GM18505 (cell line): ENCODE measurements at regions not wholly inside any gene's neighbourhood (a gene's known extent, or its start where the extent isn't known, plus 50 kb on each side); places are given as distances from the start of the nearest gene placed in this dataset.

Experiments
- ATAC-seq: cut with Tn5 transposase; IDR thresholded peaks from one replicate; pipeline ENCODE4 v1.9.1; 2021; ENCODE audit not compliant: unreplicated experiment
- POLR2A ChIP-seq: IDR thresholded peaks from 4 replicates; pipeline ENCODE4 v1.6.1; 2011; ENCODE audit warnings: borderline replicate concordance; ENCODE audit not compliant: insufficient read depth, insufficient read length; ENCODE audit errors: extremely low read depth

DNA sequence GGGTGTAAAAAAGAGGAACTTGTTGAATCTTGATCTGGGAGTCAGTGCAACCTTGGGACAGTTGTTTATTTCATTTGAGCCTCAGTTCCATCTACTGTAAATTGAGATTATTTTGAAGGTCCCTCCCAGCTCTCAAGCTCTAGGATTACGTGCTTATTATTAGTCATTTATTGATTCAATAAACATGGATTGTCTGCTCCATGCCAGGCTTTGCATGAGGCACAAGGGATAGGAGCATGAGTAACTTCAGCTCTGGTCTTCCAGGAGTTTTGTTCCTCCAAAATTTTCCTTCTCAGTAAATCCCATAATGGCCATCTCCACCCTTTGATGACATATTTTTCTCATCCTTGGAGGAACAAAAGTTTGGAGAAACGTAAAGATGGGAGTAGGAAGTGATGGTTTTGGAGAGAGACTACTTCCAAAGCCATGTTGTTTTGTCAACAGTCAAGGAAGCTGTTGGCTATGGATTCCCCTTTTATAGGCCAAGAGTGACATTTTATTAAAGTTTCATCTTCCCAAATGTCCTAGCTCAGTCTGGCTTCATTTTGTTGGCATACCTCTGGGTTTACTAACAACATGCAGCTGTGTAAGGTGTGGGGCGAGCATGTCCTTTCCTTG, 244.6 kb downstream of the DMRT2 start:
- TF ChIP-seq POLR2A, result no peak
- no peak for ATAC-seq

DNA sequence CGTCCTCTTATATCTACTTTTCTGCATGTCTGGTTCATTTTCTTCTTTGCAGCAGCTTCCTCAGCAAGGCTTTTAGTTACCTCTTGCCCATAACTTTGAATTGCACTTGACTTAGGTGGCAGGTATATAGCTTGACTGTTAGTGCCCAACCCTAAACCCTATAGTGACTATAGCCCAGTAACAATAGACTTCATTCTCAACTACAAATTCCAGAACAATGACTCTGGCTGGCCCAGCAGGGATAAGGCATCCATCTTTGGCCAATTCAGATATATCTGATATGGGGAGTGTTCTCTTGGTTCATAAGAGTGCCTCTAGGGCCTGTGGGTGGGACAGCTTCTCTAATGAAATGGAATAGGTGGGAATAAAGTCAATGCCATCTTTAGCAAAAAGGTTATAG, 246.2 kb downstream of the DMRT2 start:
- no peak for TF ChIP-seq POLR2A
- no peak for ATAC-seq

DNA sequence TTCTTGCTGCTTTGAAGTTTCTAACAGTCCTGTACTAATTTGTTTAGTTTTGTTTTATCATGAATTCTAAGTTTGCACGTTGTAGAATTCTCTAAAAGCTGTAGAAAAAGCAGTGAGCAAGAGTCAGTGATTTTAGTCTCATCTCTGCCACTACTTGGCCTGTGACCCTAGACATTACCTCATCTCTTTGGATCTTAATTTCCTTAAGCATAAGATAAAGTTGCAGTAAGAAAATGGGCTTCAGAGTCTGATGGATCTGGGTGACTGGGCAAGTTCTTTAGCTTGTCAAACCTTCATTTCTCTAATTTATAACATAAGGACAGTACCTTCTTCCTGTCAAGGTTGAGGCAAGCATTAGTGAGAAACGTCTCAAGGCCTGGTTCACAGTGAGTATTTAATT, 247.9 kb downstream of the DMRT2 start:
- no peak for ATAC-seq

DNA sequence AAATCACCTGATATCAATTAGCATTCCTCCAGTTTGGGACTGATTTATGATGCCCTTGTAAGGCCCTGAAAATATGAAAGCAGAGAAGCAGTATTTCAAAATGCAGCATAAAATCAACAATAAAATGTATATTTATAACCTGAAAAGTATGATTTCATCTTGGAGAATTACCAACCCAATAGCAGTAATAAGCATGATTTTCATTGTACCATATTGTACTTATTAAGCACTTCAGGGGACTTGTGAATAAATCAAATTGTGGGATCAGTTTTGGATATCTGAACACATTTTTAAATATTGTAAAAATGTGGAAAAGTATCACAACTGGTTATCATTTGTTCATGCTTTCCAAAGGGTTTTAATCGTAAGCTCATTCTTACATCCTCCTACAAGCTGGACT, 250.8 kb downstream of the DMRT2 start:
- TF ChIP-seq POLR2A, result no peak
- no peak for ATAC-seq

More for the DNA sequence above, 247.9 kb downstream of the DMRT2 start:
- no peak for TF ChIP-seq POLR2A

DNA sequence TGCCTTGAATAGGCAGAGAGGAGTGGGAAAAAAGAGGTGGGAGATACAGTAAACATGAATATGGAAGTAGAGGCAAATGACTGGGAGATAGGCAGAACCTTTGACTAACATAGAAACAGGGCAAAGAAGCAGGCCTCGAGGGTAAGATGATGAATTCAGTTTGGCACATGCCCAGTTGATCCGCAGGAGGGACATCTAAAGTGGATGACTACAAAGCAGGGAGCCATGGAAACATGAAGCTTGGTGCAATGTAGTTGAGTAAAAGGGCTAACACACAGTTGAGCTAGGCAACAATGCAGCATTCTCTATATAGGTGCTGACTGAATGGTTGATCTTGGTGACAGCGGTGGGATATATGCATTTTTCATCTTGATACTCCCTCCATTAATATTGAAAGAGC, 253.8 kb downstream of the DMRT2 start:
- TF ChIP-seq POLR2A, result no peak
- no peak for ATAC-seq

DNA sequence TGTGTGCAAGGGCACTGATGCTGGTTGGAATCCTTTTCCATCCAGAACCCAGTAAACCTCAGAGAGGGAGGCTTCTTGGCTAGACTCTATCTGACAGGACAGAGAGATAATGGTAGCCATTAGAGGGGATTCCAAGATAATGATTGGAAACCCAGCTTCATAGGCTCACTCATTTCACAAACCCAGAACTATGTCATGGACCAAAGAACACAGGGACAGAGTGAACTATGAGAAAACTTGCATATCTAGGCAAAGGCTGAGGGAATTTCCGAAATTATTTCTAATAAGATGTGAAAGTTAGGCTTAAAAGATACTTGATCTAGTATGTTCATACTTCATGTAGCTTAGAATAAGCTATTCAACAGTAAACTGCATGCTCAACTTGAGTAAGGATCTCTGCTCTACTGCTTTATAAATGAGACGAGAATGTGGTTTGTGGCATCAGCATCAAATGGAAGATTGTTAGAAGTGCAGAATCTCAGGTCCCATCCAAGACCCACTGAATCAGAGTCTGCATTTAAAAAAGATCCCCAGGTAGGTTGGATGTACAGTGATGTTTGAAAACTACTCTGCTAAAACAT, 261.4 kb downstream of the DMRT2 start:
- TF ChIP-seq POLR2A, result no peak
- no peak for ATAC-seq

DNA sequence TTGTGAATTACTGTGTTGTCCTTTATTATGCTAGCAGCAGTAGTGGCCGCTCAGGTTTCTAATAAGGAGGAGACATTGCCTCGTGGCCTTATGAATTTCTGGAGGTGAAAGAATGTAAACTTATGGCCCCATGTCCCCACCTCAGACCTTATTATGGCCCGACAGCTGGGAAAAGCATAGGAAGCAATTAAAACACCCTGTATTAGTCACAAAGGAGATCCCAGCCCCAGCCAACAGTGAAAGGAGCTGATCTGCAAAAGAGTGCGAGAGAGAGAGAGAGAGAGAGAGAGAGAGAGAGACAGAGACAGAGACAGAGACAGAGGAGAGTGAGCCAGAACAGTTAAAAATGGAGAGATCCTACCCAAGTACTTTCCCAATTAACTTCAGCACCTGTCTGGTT, 269.3 kb downstream of the DMRT2 start:
- TF ChIP-seq POLR2A, result no peak
- ATAC-seq, result no peak

DNA sequence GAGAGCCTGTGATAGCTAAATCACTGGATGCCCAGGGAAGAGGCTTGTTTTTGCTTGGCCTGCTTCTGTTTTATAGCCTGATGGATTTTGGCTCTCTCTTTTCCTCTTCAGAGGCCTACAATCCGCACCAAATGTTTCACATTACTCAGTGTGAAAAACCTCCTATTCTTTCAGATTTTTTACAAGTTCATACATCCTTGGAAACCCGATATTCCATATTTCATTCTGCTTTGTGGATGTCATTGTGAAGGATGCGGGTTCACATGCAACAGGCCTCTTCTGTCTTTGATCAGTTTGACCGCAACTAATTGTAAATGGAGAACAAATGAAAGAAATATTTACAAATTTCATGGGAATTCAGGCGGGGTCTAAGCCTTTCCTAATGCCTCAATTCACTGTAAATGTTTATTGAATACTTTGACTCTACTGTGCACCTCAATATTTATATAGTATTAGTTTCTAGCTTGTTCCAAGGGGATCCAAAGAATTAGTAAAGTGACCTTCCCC, 269.9 kb downstream of the DMRT2 start:
- ATAC-seq, result no peak
- TF ChIP-seq POLR2A, result no peak

DNA sequence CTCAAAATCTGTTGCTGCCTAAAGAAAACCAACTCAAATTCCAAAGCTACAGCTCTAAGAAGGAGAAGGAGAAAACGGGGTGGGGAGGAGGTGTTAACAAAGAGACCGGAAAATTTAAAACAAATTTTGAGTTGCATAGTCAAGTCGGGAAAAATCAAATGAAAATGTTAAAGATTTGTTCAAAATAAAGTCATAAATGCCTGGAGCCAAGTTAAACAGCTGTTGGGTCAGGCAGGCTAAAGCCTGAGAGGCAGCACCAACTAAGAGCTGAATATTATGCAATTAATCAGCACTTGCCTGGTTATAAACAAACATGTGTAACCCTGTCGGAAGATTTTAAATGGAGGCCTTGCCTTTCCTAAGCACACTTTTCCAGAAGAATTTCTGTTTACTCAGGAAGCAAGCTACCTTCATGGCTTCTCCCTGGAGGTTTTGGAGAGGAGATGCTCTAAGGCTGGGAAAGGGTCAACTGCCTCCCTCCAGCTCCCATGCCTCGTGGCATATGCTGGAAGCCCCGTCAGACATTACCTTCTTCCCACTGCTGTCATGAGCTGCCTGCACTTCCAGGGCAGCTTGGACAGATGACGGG, 270.5 kb downstream of the DMRT2 start:
- no peak for ATAC-seq
- TF ChIP-seq POLR2A, result no peak

DNA sequence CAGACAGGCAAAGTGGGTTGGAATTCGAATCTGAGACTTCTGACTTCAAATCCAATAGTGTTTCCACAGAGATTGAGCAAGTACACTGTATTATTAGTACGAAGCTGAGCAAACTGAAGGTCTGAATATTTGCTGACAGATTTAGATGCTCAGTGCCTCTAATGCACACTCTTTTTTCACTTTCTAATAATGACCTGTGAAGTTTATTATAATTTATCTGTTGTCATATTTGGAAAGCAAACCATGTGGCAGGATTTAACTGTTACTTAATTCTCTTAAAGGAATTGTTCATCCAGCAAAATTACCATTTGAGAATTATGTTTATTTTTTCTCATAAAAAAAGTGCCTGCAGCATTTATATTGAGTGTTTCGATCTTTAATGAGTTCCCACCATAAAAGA, 277.3 kb downstream of the DMRT2 start:
- TF ChIP-seq POLR2A, result no peak
- no peak for ATAC-seq

DNA sequence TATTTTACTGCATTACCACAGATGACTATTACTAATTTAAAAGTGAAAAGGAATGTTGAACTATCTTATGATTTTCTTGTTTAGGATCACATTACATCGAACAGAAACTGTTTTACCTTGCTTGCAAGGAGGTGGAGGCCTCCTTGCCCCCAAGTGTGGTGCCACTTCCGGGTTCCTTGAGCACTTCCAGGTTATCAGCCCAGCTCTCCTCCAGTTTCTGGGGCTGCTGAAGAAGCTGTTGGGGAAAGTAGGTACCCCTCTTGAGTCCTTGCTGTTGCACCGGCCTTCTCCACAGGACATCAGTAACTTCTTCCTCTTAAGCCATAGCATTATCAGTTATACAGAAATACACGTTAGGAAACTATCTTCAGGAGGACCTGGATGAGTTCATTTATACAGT, 278.2 kb downstream of the DMRT2 start:
- TF ChIP-seq POLR2A, result no peak
- no peak for ATAC-seq

DNA sequence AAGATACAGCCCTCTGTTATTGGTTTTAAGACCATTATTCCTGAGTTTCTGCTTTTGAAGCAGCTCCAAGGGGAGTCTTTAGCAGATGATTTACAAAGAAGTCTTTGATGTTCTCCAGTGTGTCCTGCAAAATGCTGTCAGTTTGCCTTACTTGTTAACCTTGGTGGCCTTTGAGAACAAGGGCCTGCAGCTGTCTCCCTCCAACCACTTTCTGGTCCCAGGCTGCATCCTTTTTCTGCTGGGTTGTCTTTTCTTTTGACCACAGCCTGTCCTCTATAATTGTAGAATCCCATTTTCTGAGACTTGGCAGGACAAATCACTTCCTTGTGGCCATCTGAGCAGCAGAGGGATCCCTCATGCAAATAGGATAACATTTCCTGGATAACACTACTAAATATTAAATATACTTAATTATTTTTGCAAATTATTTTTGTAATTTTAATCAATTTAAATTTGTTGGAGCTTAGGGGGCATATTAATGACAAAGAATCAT, 281.4 kb downstream of the DMRT2 start:
- no peak for TF ChIP-seq POLR2A
- no peak for ATAC-seq

DNA sequence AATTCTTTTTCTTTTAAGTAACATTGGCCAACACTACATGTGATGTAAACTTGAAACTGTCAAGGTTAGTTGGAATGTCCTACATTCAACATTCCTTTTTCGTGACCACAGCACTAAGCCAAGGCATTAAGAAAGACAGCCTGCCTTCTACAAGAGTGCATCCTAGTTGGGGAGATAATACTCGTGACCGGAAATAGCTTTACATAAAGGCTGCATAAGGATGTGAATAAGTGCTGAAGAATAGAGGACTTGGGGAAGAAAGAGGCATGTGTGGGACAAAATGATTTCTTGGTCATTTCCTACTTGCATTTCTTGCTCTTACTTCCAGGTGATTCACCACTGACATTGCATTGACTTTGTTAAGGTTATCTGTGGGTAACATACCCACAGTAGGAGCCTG, 282.0 kb downstream of the DMRT2 start:
- TF ChIP-seq POLR2A, result no peak
- ATAC-seq, result no peak

DNA sequence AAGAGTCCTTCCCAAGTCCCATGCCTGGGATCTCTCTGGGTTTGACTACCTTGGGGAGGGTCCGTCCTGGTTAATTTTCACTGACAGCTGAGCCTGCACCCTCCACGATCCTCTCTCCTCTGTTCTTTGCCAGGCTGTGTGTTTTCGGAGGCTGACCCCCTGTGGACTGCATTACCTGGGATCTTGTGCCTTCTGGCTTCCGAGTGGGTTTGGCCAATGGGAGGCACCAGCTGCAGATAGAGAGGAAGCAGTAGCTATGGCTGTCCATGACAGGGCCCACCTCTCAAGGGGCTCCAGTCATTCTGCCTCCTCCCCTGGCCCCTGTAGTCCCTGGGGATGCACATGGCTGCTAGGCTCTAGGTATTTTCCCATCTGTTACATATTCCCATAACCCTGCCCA, 285.0 kb downstream of the DMRT2 start:
- no peak for TF ChIP-seq POLR2A
- no peak for ATAC-seq
